ENCODE measurements at regions not wholly inside any gene's neighbourhood (a gene's known extent, or its start where the extent isn't known, plus 50 kb on each side); places are given as distances from the start of the nearest gene placed in this dataset.
"Not testable (repeated sequence)": the region's sequence is repeated elsewhere in the genome, so short reads cannot be mapped to it uniquely, and the experiment has no call there.

DNA sequence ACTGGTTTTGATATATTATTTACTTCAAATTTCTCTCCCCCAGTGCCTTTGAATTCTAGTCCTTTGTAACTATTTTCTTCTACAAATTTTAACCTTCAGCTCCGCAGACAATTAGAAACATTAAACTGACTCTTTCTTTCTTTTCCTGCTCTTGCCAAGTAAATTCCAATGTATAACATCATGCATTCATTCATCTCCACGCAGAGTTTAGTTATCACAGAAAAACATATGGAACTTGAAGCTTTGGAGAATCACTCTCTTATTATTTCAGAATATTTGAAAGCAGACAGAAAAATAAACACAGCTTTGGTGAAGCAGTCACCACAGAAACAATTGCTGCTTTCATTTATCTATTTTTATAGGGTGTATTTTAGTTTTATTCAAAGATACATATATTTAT is 778.7 kb upstream of the CDH8 start:
- Histone ChIP-seq H3K36me3 (no peaks in the 10 kb centered on the region), H3K9me3 (no peaks in the 10 kb centered on the region), H3K4me3 (no peak overlapping the region), H3K27ac (no peak overlapping the region), H3K27me3 (no peaks in the 10 kb centered on the region), H3K4me1 (no peaks in the 10 kb centered on the region)
- DNase-seq (ENCODE audit: low spot score in 2 of 2), result no peak
- intact Hi-C loops (cut with DNase I), result no loop called here
- no peak for TF ChIP-seq CTCF (IDR thresholded peaks at IDR 0.05)

DNA sequence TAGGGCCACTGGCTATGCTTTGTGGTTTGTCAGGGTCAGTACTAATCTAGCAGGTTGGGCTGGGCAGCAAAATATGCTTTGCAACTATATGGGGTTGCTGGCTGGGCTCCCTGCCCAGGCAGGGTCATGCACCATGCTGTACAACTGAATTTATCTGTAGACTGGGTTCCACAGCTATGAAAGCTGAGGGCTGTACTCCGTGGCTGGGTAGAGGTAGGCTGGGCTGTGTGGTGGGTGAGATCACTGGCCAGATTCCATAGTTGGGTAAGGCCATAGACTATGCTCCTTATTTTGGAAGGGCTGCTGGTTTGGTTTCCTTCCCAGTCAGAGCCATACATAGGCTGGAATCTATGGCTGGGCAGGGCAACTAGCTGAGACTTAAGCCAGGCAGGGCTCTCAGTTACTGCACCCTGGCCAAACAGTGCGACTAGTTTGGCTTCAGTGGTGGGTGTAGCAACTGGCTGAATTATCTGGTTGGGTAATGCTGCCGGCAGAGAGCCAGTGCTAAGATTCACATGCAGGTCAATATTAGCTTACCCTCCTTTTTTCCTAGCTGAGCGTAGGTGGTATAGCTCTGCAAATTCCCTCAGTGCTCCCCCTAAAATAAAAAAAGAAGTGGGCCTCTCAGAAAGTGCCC is 769.1 kb upstream of the CDH8 start:
- H3K9me3 ChIP-seq, result no peaks in the 10 kb centered on the region
- intact Hi-C loops (cut with DNase I), result no loop called here
- no peaks in the 10 kb centered on the region for H3K27me3 ChIP-seq
- no peaks in the 10 kb centered on the region for H3K36me3 ChIP-seq
- DNase-seq (ENCODE audit: low spot score in 2 of 2), result no peak
- TF ChIP-seq CTCF (IDR thresholded peaks at IDR 0.05), result no peak
- no peak overlapping the region for H3K4me3 ChIP-seq
- no peaks in the 10 kb centered on the region for H3K4me1 ChIP-seq
- H3K27ac ChIP-seq, result no peak overlapping the region

DNA sequence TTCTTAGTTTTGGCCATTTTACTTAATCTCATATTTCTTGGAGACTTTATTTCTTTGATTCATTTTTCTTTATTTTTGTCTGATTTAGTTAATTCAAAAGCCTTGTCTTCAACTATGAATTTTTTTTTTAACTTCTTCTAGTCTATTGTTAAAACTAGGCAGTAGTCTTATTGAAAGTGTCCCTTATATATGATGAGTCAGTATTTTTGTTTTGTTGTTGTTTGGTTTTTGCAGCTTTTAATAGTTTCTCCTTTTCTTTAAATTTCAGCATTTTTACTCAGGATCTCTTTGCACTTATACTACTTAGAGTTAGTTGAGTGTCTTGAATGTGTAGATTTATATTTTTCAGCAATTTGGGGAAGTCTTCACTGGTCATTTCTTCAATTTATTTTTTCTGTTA is 758.5 kb upstream of the CDH8 start:
- Histone ChIP-seq H3K4me1 (no peaks in the 10 kb centered on the region), H3K4me3 (no peak overlapping the region), H3K36me3 (no peaks in the 10 kb centered on the region), H3K27me3 (no peaks in the 10 kb centered on the region), H3K9me3 (no peaks in the 10 kb centered on the region), H3K27ac (no peak overlapping the region)
- DNase-seq (ENCODE audit: low spot score in 2 of 2), result no peak
- TF ChIP-seq CTCF (IDR thresholded peaks at IDR 0.05), result no peak
- intact Hi-C loops (cut with DNase I), result no loop called here

DNA sequence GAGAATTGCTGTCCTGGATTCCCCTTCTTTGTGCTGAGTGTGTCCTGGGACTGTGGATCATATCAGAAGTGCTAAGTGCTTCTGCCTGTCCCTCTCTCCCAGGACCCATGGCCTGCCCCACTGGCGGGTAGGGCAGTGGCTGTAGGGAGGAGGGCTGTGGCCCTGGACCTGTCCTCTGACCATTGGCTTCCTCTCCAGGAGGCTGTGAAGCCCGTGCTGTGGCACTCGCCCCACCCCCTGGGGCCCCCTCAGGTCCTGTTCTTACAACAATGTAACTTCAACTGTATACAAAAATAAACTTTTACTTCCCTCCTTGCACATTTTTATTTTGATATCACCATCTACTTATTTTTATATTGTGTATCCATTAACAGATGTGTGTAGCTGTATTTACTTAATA is 743.8 kb upstream of the CDH8 start:
- H3K4me1 ChIP-seq; DNase-seq (ENCODE audit: low spot score in 2 of 2); intact Hi-C loops (cut with DNase I); H3K36me3 ChIP-seq; H3K4me3 ChIP-seq; H3K27me3 ChIP-seq; H3K9me3 ChIP-seq; H3K27ac ChIP-seq: not testable (repeated sequence)

DNA sequence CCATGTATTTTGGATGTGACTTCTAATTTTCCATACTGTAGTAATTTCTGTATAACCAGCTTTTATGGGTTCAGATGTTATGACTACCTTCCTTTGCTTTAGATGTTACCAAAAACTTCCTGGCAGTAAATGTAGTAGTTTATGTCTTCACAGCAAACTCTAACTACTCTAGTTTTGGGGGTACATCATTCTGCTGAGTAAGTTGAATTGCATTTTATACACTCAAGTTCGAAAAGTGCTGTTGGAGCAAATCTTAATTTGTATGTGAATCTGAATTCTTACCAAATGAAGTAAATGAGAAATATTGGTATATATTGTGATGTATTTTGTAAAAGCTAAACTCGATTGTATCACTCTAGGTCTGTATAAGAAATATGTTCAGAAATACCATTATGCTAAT is 728.3 kb upstream of the CDH8 start:
- no peaks in the 10 kb centered on the region for H3K9me3 ChIP-seq
- no peak overlapping the region for H3K4me3 ChIP-seq
- H3K27me3 ChIP-seq, result no peaks in the 10 kb centered on the region
- H3K4me1 ChIP-seq, result no peaks in the 10 kb centered on the region
- no peak for DNase-seq (ENCODE audit: low spot score in 2 of 2)
- intact Hi-C loops (cut with DNase I), result no loop called here
- no peak overlapping the region for H3K27ac ChIP-seq
- no peaks in the 10 kb centered on the region for H3K36me3 ChIP-seq
- no peak for TF ChIP-seq CTCF (IDR thresholded peaks at IDR 0.05)

GRCh38 chr16:62760398-62760797 is 724.2 kb upstream of the CDH8 start:
- Histone ChIP-seq H3K36me3 (no peaks in the 10 kb centered on the region), H3K27me3 (no peaks in the 10 kb centered on the region), H3K4me3 (no peak overlapping the region), H3K27ac (no peak overlapping the region), H3K9me3 (no peaks in the 10 kb centered on the region), H3K4me1 (no peaks in the 10 kb centered on the region)
- intact Hi-C loops (cut with DNase I), result no loop called here
- DNase-seq (ENCODE audit: low spot score in 2 of 2), result no peak
- TF ChIP-seq CTCF (IDR thresholded peaks at IDR 0.05), result no peak

Data from ascending aorta (tissue), 2 donors.